GM23338 (cell line): ENCODE measurements at regions not wholly inside any gene's neighbourhood (a gene's known extent, or its start where the extent isn't known, plus 50 kb on each side); places are given as distances from the start of the nearest gene placed in this dataset.

ENCODE experiments used
- ATAC-seq: fragments of 200-7000 bp; cut with Tn5 transposase; 3 replicates; pipeline ENCODE4 v1.9.1; 2020
- DNase-seq: peaks from one replicate; pipeline ENCODE4 v3.0.0-alpha.2; 2015; ENCODE audit warnings: low spot score
- H2AFZ ChIP-seq: fragments of 200-600 bp; sonication (generic); 2 replicates; pipeline ENCODE4 v1.8.0; 2016; ENCODE audit warnings: antibody characterized with exemption, mild to moderate bottlenecking, moderate library complexity
- H3F3A ChIP-seq: fragments of 200-600 bp; sonication (generic); replicated peaks from 2 replicates; pipeline ENCODE4 v1.8.0; 2017; ENCODE audit warnings: antibody characterized with exemption, mixed run types, low read depth
- H3K27ac ChIP-seq: fragments of 200-600 bp; sonication (generic); 2 replicates; pipeline ENCODE4 v1.6.1; 2016; ENCODE audit warnings: low read depth
- H3K27me3 ChIP-seq: fragments of 200-600 bp; sonication (generic); 2 replicates; pipeline ENCODE4 v1.8.0; 2016; ENCODE audit warnings: mild to moderate bottlenecking, mixed run types, moderate library complexity; ENCODE audit not compliant: insufficient read depth
- H3K36me3 ChIP-seq: fragments of 200-600 bp; sonication (generic); 2 replicates; pipeline ENCODE4 v1.8.0; 2016; ENCODE audit warnings: mild to moderate bottlenecking; ENCODE audit not compliant: insufficient read depth
- H3K4me1 ChIP-seq: fragments of 200-600 bp; sonication (generic); 2 replicates; pipeline ENCODE4 v1.8.0; 2016; ENCODE audit warnings: mild to moderate bottlenecking, moderate library complexity; ENCODE audit not compliant: insufficient read depth
- H3K4me2 ChIP-seq: fragments of 200-600 bp; sonication (generic); 2 replicates; pipeline ENCODE4 v1.7.1; 2017; ENCODE audit warnings: mixed run types
- H3K4me3 ChIP-seq: fragments of 200-600 bp; sonication (generic); 2 replicates; pipeline ENCODE4 v1.6.1; 2016; ENCODE audit warnings: mixed run types
- H3K79me2 ChIP-seq: fragments of 200-600 bp; sonication (generic); replicated peaks from 2 replicates; pipeline ENCODE4 v1.8.0; 2017; ENCODE audit warnings: mild to moderate bottlenecking; ENCODE audit not compliant: insufficient read depth
- H3K9me2 ChIP-seq: fragments of 200-600 bp; sonication (generic); 2 replicates; pipeline ENCODE4 v1.8.0; 2017; ENCODE audit not compliant: insufficient read depth
- H4K20me1 ChIP-seq: fragments of 200-600 bp; sonication (generic); replicated peaks from 2 replicates; pipeline ENCODE4 v1.8.0; 2017; ENCODE audit warnings: mild to moderate bottlenecking; ENCODE audit not compliant: insufficient read depth
- H3K27ac Mint-ChIP-seq: 2 replicates; pipeline ENCODE4 v1.8.0; 2020; ENCODE audit warnings: inconsistent platforms, mild to moderate bottlenecking, moderate library complexity, mixed read lengths
- H3K27me3 Mint-ChIP-seq: 3 replicates; pipeline ENCODE4 v1.8.0; 2022; ENCODE audit warnings: low read depth, mild to moderate bottlenecking, moderate library complexity, mixed read lengths, inconsistent platforms; ENCODE audit not compliant: insufficient read depth, poor library complexity
- H3K36me3 Mint-ChIP-seq: 3 replicates; pipeline ENCODE4 v1.8.0; 2021; ENCODE audit warnings: low read depth, mild to moderate bottlenecking, inconsistent platforms, moderate library complexity, mixed read lengths
- H3K4me1 Mint-ChIP-seq: 3 replicates; pipeline ENCODE4 v1.8.0; 2020; ENCODE audit warnings: mild to moderate bottlenecking, inconsistent platforms, mixed read lengths
- H3K4me3 Mint-ChIP-seq: 3 replicates; pipeline ENCODE4 v1.8.0; 2021; ENCODE audit warnings: moderate library complexity, mild to moderate bottlenecking, inconsistent platforms, mixed read lengths
- H3K9me3 Mint-ChIP-seq: 3 replicates; pipeline ENCODE4 v1.8.0; 2020; ENCODE audit warnings: moderate library complexity, mild to moderate bottlenecking, inconsistent platforms, mixed read lengths
- EZH2 ChIP-seq: fragments of 200-600 bp; sonication (generic); IDR thresholded peaks from one replicate; pipeline ENCODE4 v1.8.0; 2017; ENCODE audit warnings: antibody characterized with exemption, mild to moderate bottlenecking, low read depth; ENCODE audit not compliant: unreplicated experiment
- EZH2phosphoT487 ChIP-seq: fragments of 200-600 bp; sonication (generic); IDR thresholded peaks from one replicate; pipeline ENCODE4 v1.8.1; 2018; ENCODE audit warnings: antibody characterized with exemption; ENCODE audit not compliant: unreplicated experiment
- JUNB ChIP-seq: IDR thresholded peaks from one replicate; pipeline ENCODE4 v1.6.1; 2016; ENCODE audit warnings: antibody characterized with exemption; ENCODE audit not compliant: unreplicated experiment
- NANOG ChIP-seq: IDR thresholded peaks from 2 replicates; pipeline ENCODE4 v1.6.1; 2016; ENCODE audit warnings: antibody characterized with exemption, borderline replicate concordance
- POLR2AphosphoS5 ChIP-seq: IDR thresholded peaks from 2 replicates; pipeline ENCODE4 v1.6.1; 2016; ENCODE audit warnings: antibody characterized with exemption, low read depth
- STAT1 ChIP-seq: IDR thresholded peaks from one replicate; pipeline ENCODE4 v1.6.1; 2016; ENCODE audit warnings: antibody characterized with exemption; ENCODE audit not compliant: unreplicated experiment
- ZNF114 ChIP-seq: fragments of 250-450 bp; sonication (Bioruptor Pico); IDR thresholded peaks from 2 replicates; pipeline ENCODE4 v1.5.0; 2020; ENCODE audit warnings: mild to moderate bottlenecking, moderate library complexity
- ZNF331 ChIP-seq: fragments of 250-450 bp; sonication (Bioruptor Pico); IDR thresholded peaks from 2 replicates; pipeline ENCODE4 v1.5.0; 2020; ENCODE audit warnings: low read depth, mild to moderate bottlenecking, moderate library complexity
- TF ChIP-seq, protein P1 (sequence below): fragments of 250-450 bp; sonication (Bioruptor Pico); IDR thresholded peaks from 2 replicates; pipeline ENCODE4 v1.5.0; 2020; ENCODE audit warnings: mild to moderate bottlenecking, moderate library complexity
- TF ChIP-seq, protein P2 (sequence below): IDR thresholded peaks from one replicate; pipeline ENCODE4 v1.6.1; 2018; ENCODE audit warnings: antibody characterized with exemption; ENCODE audit not compliant: unreplicated experiment
- TF ChIP-seq, protein P3 (sequence below): IDR thresholded peaks from 2 replicates; pipeline ENCODE4 v1.6.1; 2016; ENCODE audit warnings: antibody characterized with exemption

DNA sequence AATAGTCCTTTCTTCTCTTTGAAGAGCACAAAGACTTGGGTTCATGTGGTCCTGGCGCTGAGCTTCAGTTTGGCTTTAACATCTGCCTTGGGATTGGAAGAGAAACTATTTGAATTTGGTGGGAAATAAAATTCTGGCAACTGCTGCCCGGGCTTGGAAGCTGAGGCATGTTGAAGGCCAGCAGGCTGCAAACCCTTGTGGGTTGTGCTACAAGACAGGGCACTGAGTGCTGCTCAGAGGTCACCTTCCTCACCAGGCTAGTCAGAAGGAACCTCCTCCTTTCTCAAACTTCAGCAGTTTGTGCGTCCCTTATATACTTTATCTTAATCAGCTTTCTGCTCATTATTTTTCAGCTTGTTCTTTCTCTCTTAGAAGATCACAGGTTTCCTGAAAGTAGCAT, 238.4 kb upstream of the TBX18 start:
- no peak overlapping the region for H3K4me3 ChIP-seq

DNA sequence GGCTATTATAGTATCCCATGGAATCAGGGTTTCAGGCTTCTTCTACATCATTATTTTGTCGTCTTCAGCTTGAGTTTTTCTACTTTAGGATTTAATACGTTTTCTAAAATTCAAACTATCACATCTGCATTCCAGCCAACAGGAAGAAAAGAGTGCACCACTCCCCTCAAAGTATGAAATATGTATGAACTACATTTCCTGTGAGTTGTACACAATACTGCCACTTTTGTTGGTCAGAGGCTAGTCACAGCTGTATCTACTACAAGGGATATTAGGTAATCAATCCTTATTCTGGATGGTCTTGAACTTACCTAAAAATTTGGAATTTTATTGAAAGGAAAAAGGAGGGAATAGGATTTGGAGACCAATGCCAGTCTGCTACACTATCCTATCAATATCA, 235.6 kb upstream of the TBX18 start:
- Histone ChIP-seq H4K20me1 (no peaks in the 10 kb centered on the region), H3K4me3 (no peak overlapping the region), H3K9me2 (peaks cover 25% of the 10 kb centered on the region), H3K27me3 (no peaks in the 10 kb centered on the region), H3K27ac (no peak overlapping the region), H3K79me2 (no peaks in the 10 kb centered on the region), H3K36me3 (no peaks in the 10 kb centered on the region; the same call in 1 of the 2 replicates), H3K4me1 (peaks cover 10% of the 10 kb centered on the region), H3F3A (no peaks in the 10 kb centered on the region), H2AFZ (no peak overlapping the region), H3K4me2 (no peak overlapping the region)
- no peaks in the 10 kb centered on the region for H3K9me3 Mint-ChIP-seq
- DNase-seq (no peak), ATAC-seq (no peak)
- H3K27me3 Mint-ChIP-seq: peaks cover 1% of the 10 kb centered on the region
- H3K4me1 Mint-ChIP-seq: peaks cover 14% of the 10 kb centered on the region
- H3K4me3 Mint-ChIP-seq: no peak overlapping the region
- H3K27ac Mint-ChIP-seq: no peak overlapping the region
- no peaks in the 10 kb centered on the region for H3K36me3 Mint-ChIP-seq
- TF ChIP-seq ZNF114 (CRISPR knock-in tag): no peak
- TF ChIP-seq, protein P1, sequence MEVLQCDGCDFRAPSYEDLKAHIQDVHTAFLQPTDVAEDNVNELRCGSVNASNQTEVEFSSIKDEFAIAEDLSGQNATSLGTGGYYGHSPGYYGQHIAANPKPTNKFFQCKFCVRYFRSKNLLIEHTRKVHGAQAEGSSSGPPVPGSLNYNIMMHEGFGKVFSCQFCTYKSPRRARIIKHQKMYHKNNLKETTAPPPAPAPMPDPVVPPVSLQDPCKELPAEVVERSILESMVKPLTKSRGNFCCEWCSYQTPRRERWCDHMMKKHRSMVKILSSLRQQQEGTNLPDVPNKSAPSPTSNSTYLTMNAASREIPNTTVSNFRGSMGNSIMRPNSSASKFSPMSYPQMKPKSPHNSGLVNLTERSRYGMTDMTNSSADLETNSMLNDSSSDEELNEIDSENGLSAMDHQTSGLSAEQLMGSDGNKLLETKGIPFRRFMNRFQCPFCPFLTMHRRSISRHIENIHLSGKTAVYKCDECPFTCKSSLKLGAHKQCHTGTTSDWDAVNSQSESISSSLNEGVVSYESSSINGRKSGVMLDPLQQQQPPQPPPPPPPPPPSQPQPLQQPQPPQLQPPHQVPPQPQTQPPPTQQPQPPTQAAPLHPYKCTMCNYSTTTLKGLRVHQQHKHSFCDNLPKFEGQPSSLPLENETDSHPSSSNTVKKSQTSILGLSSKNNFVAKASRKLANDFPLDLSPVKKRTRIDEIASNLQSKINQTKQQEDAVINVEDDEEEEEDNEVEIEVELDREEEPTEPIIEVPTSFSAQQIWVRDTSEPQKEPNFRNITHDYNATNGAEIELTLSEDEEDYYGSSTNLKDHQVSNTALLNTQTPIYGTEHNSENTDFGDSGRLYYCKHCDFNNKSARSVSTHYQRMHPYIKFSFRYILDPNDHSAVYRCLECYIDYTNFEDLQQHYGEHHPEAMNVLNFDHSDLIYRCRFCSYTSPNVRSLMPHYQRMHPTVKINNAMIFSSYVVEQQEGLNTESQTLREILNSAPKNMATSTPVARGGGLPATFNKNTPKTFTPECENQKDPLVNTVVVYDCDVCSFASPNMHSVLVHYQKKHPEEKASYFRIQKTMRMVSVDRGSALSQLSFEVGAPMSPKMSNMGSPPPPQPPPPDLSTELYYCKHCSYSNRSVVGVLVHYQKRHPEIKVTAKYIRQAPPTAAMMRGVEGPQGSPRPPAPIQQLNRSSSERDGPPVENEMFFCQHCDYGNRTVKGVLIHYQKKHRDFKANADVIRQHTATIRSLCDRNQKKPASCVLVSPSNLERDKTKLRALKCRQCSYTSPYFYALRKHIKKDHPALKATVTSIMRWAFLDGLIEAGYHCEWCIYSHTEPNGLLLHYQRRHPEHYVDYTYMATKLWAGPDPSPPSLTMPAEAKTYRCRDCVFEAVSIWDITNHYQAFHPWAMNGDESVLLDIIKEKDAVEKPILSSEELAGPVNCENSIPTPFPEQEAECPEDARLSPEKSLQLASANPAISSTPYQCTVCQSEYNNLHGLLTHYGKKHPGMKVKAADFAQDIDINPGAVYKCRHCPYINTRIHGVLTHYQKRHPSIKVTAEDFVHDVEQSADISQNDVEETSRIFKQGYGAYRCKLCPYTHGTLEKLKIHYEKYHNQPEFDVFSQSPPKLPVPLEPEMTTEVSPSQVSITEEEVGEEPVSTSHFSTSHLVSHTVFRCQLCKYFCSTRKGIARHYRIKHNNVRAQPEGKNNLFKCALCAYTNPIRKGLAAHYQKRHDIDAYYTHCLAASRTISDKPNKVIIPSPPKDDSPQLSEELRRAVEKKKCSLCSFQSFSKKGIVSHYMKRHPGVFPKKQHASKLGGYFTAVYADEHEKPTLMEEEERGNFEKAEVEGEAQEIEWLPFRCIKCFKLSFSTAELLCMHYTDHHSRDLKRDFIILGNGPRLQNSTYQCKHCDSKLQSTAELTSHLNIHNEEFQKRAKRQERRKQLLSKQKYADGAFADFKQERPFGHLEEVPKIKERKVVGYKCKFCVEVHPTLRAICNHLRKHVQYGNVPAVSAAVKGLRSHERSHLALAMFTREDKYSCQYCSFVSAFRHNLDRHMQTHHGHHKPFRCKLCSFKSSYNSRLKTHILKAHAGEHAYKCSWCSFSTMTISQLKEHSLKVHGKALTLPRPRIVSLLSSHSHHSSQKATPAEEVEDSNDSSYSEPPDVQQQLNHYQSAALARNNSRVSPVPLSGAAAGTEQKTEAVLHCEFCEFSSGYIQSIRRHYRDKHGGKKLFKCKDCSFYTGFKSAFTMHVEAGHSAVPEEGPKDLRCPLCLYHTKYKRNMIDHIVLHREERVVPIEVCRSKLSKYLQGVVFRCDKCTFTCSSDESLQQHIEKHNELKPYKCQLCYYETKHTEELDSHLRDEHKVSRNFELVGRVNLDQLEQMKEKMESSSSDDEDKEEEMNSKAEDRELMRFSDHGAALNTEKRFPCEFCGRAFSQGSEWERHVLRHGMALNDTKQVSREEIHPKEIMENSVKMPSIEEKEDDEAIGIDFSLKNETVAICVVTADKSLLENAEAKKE (CRISPR knock-in tag): no peak
- TF ChIP-seq POLR2AphosphoS5: no peak
- TF ChIP-seq, protein P2, sequence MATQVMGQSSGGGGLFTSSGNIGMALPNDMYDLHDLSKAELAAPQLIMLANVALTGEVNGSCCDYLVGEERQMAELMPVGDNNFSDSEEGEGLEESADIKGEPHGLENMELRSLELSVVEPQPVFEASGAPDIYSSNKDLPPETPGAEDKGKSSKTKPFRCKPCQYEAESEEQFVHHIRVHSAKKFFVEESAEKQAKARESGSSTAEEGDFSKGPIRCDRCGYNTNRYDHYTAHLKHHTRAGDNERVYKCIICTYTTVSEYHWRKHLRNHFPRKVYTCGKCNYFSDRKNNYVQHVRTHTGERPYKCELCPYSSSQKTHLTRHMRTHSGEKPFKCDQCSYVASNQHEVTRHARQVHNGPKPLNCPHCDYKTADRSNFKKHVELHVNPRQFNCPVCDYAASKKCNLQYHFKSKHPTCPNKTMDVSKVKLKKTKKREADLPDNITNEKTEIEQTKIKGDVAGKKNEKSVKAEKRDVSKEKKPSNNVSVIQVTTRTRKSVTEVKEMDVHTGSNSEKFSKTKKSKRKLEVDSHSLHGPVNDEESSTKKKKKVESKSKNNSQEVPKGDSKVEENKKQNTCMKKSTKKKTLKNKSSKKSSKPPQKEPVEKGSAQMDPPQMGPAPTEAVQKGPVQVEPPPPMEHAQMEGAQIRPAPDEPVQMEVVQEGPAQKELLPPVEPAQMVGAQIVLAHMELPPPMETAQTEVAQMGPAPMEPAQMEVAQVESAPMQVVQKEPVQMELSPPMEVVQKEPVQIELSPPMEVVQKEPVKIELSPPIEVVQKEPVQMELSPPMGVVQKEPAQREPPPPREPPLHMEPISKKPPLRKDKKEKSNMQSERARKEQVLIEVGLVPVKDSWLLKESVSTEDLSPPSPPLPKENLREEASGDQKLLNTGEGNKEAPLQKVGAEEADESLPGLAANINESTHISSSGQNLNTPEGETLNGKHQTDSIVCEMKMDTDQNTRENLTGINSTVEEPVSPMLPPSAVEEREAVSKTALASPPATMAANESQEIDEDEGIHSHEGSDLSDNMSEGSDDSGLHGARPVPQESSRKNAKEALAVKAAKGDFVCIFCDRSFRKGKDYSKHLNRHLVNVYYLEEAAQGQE: no peak
- TF ChIP-seq, protein P3, sequence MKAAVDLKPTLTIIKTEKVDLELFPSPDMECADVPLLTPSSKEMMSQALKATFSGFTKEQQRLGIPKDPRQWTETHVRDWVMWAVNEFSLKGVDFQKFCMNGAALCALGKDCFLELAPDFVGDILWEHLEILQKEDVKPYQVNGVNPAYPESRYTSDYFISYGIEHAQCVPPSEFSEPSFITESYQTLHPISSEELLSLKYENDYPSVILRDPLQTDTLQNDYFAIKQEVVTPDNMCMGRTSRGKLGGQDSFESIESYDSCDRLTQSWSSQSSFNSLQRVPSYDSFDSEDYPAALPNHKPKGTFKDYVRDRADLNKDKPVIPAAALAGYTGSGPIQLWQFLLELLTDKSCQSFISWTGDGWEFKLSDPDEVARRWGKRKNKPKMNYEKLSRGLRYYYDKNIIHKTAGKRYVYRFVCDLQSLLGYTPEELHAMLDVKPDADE: no peak
- TF ChIP-seq ZNF331 (CRISPR knock-in tag): no peak
- TF ChIP-seq EZH2: no peak
- TF ChIP-seq EZH2phosphoT487: no peak
- no peak for TF ChIP-seq STAT1

More for the DNA sequence above, 238.4 kb upstream of the TBX18 start:
- no peaks in the 10 kb centered on the region for H3K36me3 ChIP-seq
- H3K4me2 ChIP-seq: no peak overlapping the region
- no peak for DNase-seq
- no peak overlapping the region for H3K27ac ChIP-seq
- no peak overlapping the region for H2AFZ ChIP-seq
- no peaks in the 10 kb centered on the region for H3K79me2 ChIP-seq
- H3K27me3 ChIP-seq: no peaks in the 10 kb centered on the region
- H4K20me1 ChIP-seq: no peaks in the 10 kb centered on the region
- H3K4me3 Mint-ChIP-seq: no peak overlapping the region
- no peak overlapping the region for H3K27ac Mint-ChIP-seq
- H3K4me1 ChIP-seq: peaks cover 38% of the 10 kb centered on the region
- H3K27me3 Mint-ChIP-seq: peaks cover 1% of the 10 kb centered on the region
- ATAC-seq: no peak
- H3K9me2 ChIP-seq: peaks cover 21% of the 10 kb centered on the region
- H3K36me3 Mint-ChIP-seq: no peaks in the 10 kb centered on the region
- H3F3A ChIP-seq: peaks cover 3% of the 10 kb centered on the region; the same call in 1 of the 2 replicates
- H3K9me3 Mint-ChIP-seq: no peaks in the 10 kb centered on the region
- TF ChIP-seq JUNB (no peak), POLR2AphosphoS5 (no peak), EZH2phosphoT487 (no peak), STAT1 (no peak), NANOG (no peak), EZH2 (no peak), ZNF114 (CRISPR knock-in tag) (no peak)
- H3K4me1 Mint-ChIP-seq: peaks cover 42% of the 10 kb centered on the region
